Cardiac fibroblast (primary cell): ENCODE measurements at regions not wholly inside any gene's neighbourhood (a gene's known extent, or its start where the extent isn't known, plus 50 kb on each side); places are given as distances from the start of the nearest gene placed in this dataset.

Source experiments
- DNase-seq, 2 donors: peaks; one replicate each; pipeline versions ENCODE4 v3.0.0 to v3.0.0-alpha.2; 2010; ENCODE audit warnings: low read depth in 2 of 2
- H3K4me3 ChIP-seq, 2 donors: replicated peaks in 1 of 2; 1 replicate in 1 of 2; 2 replicates in 1 of 2; pipeline ENCODE4 v1.5.1; 2011; ENCODE audit warnings: low read depth in 2 of 2, low read length in 2 of 2, mild to moderate bottlenecking in 2 of 2, moderate library complexity in 1 of 2
- CTCF ChIP-seq: IDR thresholded peaks from one replicate; pipeline ENCODE4 v1.5.1; 2011; ENCODE audit warnings: low read depth, mild to moderate bottlenecking, low read length, inconsistent platforms

- TF ChIP-seq CTCF, result no peak
- no peak overlapping the region for H3K4me3 ChIP-seq
- no peak for DNase-seq
Measured at GRCh38 chr1:209391792-209392191, 191.7 kb upstream of the CAMK1G start.

GRCh38 chr1:209395169-209395568 lies 188.3 kb upstream of the CAMK1G start:
- no peak for TF ChIP-seq CTCF
- H3K4me3 ChIP-seq, result no peak overlapping the region
- no peak for DNase-seq

- DNase-seq, result no peak
- H3K4me3 ChIP-seq, result no peak overlapping the region
- no peak for TF ChIP-seq CTCF
Measured at GRCh38 chr1:209397371-209397770, 186.1 kb upstream of the CAMK1G start.

GRCh38 chr1:209397910-209398309 lies 185.6 kb upstream of the CAMK1G start:
- no peak for TF ChIP-seq CTCF
- no peak overlapping the region for H3K4me3 ChIP-seq
- DNase-seq, result no peak

- TF ChIP-seq CTCF, result no peak
- no peak overlapping the region for H3K4me3 ChIP-seq
- DNase-seq, result peak; percentile 94 to 95
Measured at GRCh38 chr1:209398313-209398991, 185.1 kb upstream of the CAMK1G start.

- TF ChIP-seq CTCF, result no peak
- H3K4me3 ChIP-seq, result no peak overlapping the region
- no peak for DNase-seq
Measured at GRCh38 chr1:209399800-209400199, 183.7 kb upstream of the CAMK1G start.
